SK-N-MC (cell line): ENCODE measurements at regions not wholly inside any gene's neighbourhood (a gene's known extent, or its start where the extent isn't known, plus 50 kb on each side); places are given as distances from the start of the nearest gene placed in this dataset.

Experiments used
- EZH2 ChIP-seq: fragments of 200-600 bp; sonication (generic); IDR thresholded peaks from one replicate; pipeline ENCODE4 v1.6.1; 2017; ENCODE audit warnings: antibody characterized with exemption
- FOXP2 ChIP-seq: optimal IDR thresholded peaks from 2 replicates; pipeline ENCODE3; 2011; ENCODE audit warnings: mild to moderate bottlenecking, moderate library complexity; ENCODE audit not compliant: insufficient read depth; ENCODE audit errors: extremely low read length, control extremely low read depth
- POLR2AphosphoS5 ChIP-seq: IDR thresholded peaks from 2 replicates; pipeline ENCODE4 v1.6.1; 2012; ENCODE audit warnings: mild to moderate bottlenecking, low read depth, low read length, borderline replicate concordance

GRCh38 chr2:58620093-58620492, 379.0 kb upstream of the FANCL start:
- TF ChIP-seq POLR2AphosphoS5 (no peak), EZH2 (no peak), FOXP2 (no peak)
